ENCODE measurements at regions not wholly inside any gene's neighbourhood (a gene's known extent, or its start where the extent isn't known, plus 50 kb on each side); places are given as distances from the start of the nearest gene placed in this dataset.

- H3K4me3 ChIP-seq: no peak overlapping the region
- H3K27me3 ChIP-seq (replicated peaks): no peaks in the 10 kb centered on the region
These were observed 78.1 kb downstream of the ASB9 start for GRCh38 chrX:15191830-15192229.

GRCh38 chrX:15188039-15188438, 81.8 kb downstream of the ASB9 start:
- DNase-seq (ENCODE audit: low read depth in 1 of 2, low spot score in 2 of 2): no peak
- Histone ChIP-seq H3K36me3 (no peaks in the 10 kb centered on the region), H3K27ac (no peak overlapping the region), H3K9me3 (replicated peaks) (no peaks in the 10 kb centered on the region), H3K27me3 (replicated peaks) (no peaks in the 10 kb centered on the region), H3K4me3 (no peak overlapping the region), H3K4me1 (replicated peaks) (no peaks in the 10 kb centered on the region)

More at GRCh38 chrX:15191830-15192229, 78.1 kb downstream of the ASB9 start:
- Histone ChIP-seq H3K4me1 (replicated peaks) (no peaks in the 10 kb centered on the region), H3K9me3 (replicated peaks) (no peaks in the 10 kb centered on the region), H3K27ac (no peak overlapping the region), H3K36me3 (no peaks in the 10 kb centered on the region)
- no peak for DNase-seq (ENCODE audit: low read depth in 1 of 2, low spot score in 2 of 2)

GRCh38 chrX:15177316-15177715, 92.6 kb downstream of the ASB9 start:
- Histone ChIP-seq H3K4me3 (no peak overlapping the region), H3K9me3 (replicated peaks) (no peaks in the 10 kb centered on the region), H3K36me3 (no peaks in the 10 kb centered on the region), H3K27ac (no peak overlapping the region), H3K4me1 (replicated peaks) (peaks cover 5% of the 10 kb centered on the region; the same call in 1 of the 2 replicates), H3K27me3 (replicated peaks) (no peaks in the 10 kb centered on the region)
- DNase-seq (ENCODE audit: low read depth in 1 of 2, low spot score in 2 of 2): peak in 1 of 2 experiments; percentile 3

GRCh38 chrX:15173411-15173810, 96.5 kb downstream of the ASB9 start:
- DNase-seq (ENCODE audit: low read depth in 1 of 2, low spot score in 2 of 2): no peak
- no peak overlapping the region for H3K27ac ChIP-seq
- peaks cover 5% of the 10 kb centered on the region; the same call in 1 of the 2 replicates for H3K4me1 ChIP-seq (replicated peaks)
- no peaks in the 10 kb centered on the region for H3K27me3 ChIP-seq (replicated peaks)
- H3K9me3 ChIP-seq (replicated peaks): no peaks in the 10 kb centered on the region
- H3K4me3 ChIP-seq: no peak overlapping the region
- H3K36me3 ChIP-seq: no peaks in the 10 kb centered on the region

- no peaks in the 10 kb centered on the region for H3K27me3 ChIP-seq (replicated peaks)
- H3K4me3 ChIP-seq: no peak overlapping the region
- no peaks in the 10 kb centered on the region for H3K36me3 ChIP-seq
- no peak for DNase-seq (ENCODE audit: low read depth in 1 of 2, low spot score in 2 of 2)
- no peaks in the 10 kb centered on the region for H3K9me3 ChIP-seq (replicated peaks)
- no peak overlapping the region for H3K27ac ChIP-seq
- H3K4me1 ChIP-seq (replicated peaks): no peaks in the 10 kb centered on the region
These were observed 99.0 kb downstream of the ASB9 start for GRCh38 chrX:15170927-15171326.

GRCh38 chrX:15167826-15168225, 102.1 kb downstream of the ASB9 start:
- H3K27ac ChIP-seq: no peak overlapping the region
- no peak for DNase-seq (ENCODE audit: low read depth in 1 of 2, low spot score in 2 of 2)
- no peaks in the 10 kb centered on the region for H3K27me3 ChIP-seq (replicated peaks)
- no peaks in the 10 kb centered on the region for H3K36me3 ChIP-seq
- H3K9me3 ChIP-seq (replicated peaks): no peaks in the 10 kb centered on the region
- no peaks in the 10 kb centered on the region for H3K4me1 ChIP-seq (replicated peaks)
- no peak overlapping the region for H3K4me3 ChIP-seq

- Histone ChIP-seq H3K9me3 (replicated peaks) (no peaks in the 10 kb centered on the region), H3K4me1 (replicated peaks) (no peaks in the 10 kb centered on the region), H3K36me3 (no peaks in the 10 kb centered on the region), H3K4me3 (no peak overlapping the region), H3K27ac (no peak overlapping the region), H3K27me3 (replicated peaks) (no peaks in the 10 kb centered on the region)
- DNase-seq (ENCODE audit: low read depth in 1 of 2, low spot score in 2 of 2): no peak
These were observed 104.1 kb downstream of the ASB9 start for GRCh38 chrX:15165832-15166231.

GRCh38 chrX:15163131-15163530, 106.8 kb downstream of the ASB9 start:
- no peak for DNase-seq (ENCODE audit: low read depth in 1 of 2, low spot score in 2 of 2)

GRCh38 chrX:15160558-15161095, 109.3 kb downstream of the ASB9 start:
- no peaks in the 10 kb centered on the region for H3K27me3 ChIP-seq (replicated peaks)
- H3K36me3 ChIP-seq: no peaks in the 10 kb centered on the region
- H3K9me3 ChIP-seq (replicated peaks): no peaks in the 10 kb centered on the region
- no peak overlapping the region for H3K4me3 ChIP-seq
- H3K27ac ChIP-seq: no peak overlapping the region
- H3K4me1 ChIP-seq (replicated peaks): no peaks in the 10 kb centered on the region
- no peak for DNase-seq (ENCODE audit: low read depth in 1 of 2, low spot score in 2 of 2)

More at GRCh38 chrX:15163131-15163530, 106.8 kb downstream of the ASB9 start:
- Histone ChIP-seq H3K36me3 (no peaks in the 10 kb centered on the region), H3K9me3 (replicated peaks) (no peaks in the 10 kb centered on the region), H3K27me3 (replicated peaks) (no peaks in the 10 kb centered on the region), H3K27ac (no peak overlapping the region), H3K4me1 (replicated peaks) (no peaks in the 10 kb centered on the region), H3K4me3 (no peak overlapping the region)

GRCh38 chrX:15158736-15159406, 111.0 kb downstream of the ASB9 start:
- no peaks in the 10 kb centered on the region for H3K9me3 ChIP-seq (replicated peaks)
- no peaks in the 10 kb centered on the region for H3K36me3 ChIP-seq
- no peak for DNase-seq (ENCODE audit: low read depth in 1 of 2, low spot score in 2 of 2)
- H3K27ac ChIP-seq: no peak overlapping the region
- no peaks in the 10 kb centered on the region for H3K27me3 ChIP-seq (replicated peaks)
- H3K4me3 ChIP-seq: no peak overlapping the region
- no peaks in the 10 kb centered on the region for H3K4me1 ChIP-seq (replicated peaks)

- no peaks in the 10 kb centered on the region for H3K4me1 ChIP-seq (replicated peaks)
- H3K4me3 ChIP-seq: no peak overlapping the region
- no peak for DNase-seq (ENCODE audit: low read depth in 1 of 2, low spot score in 2 of 2)
- no peak overlapping the region for H3K27ac ChIP-seq
- no peaks in the 10 kb centered on the region for H3K36me3 ChIP-seq
- no peaks in the 10 kb centered on the region for H3K27me3 ChIP-seq (replicated peaks)
- H3K9me3 ChIP-seq (replicated peaks): no peaks in the 10 kb centered on the region
These were observed 111.5 kb downstream of the ASB9 start for GRCh38 chrX:15158350-15158735.

GRCh38 chrX:15157624-15158023, 112.3 kb downstream of the ASB9 start:
- H3K27ac ChIP-seq: no peak overlapping the region
- DNase-seq (ENCODE audit: low read depth in 1 of 2, low spot score in 2 of 2): no peak
- no peaks in the 10 kb centered on the region for H3K27me3 ChIP-seq (replicated peaks)
- no peaks in the 10 kb centered on the region for H3K4me1 ChIP-seq (replicated peaks)
- no peaks in the 10 kb centered on the region for H3K36me3 ChIP-seq
- H3K9me3 ChIP-seq (replicated peaks): no peaks in the 10 kb centered on the region
- H3K4me3 ChIP-seq: no peak overlapping the region

- Histone ChIP-seq H3K27me3 (replicated peaks) (no peaks in the 10 kb centered on the region), H3K9me3 (replicated peaks) (no peaks in the 10 kb centered on the region), H3K4me1 (replicated peaks) (no peaks in the 10 kb centered on the region), H3K4me3 (no peak overlapping the region), H3K27ac (no peak overlapping the region), H3K36me3 (no peaks in the 10 kb centered on the region)
- no peak for DNase-seq (ENCODE audit: low read depth in 1 of 2, low spot score in 2 of 2)
These were observed 118.4 kb downstream of the ASB9 start for GRCh38 chrX:15151267-15152186.

- H3K27me3 ChIP-seq (replicated peaks): no peaks in the 10 kb centered on the region
- no peaks in the 10 kb centered on the region for H3K36me3 ChIP-seq
- H3K4me3 ChIP-seq: no peak overlapping the region
- H3K4me1 ChIP-seq (replicated peaks): no peaks in the 10 kb centered on the region
- H3K27ac ChIP-seq: no peak overlapping the region
- no peak for DNase-seq (ENCODE audit: low read depth in 1 of 2, low spot score in 2 of 2)
- no peaks in the 10 kb centered on the region for H3K9me3 ChIP-seq (replicated peaks)
These were observed 119.3 kb downstream of the ASB9 start for GRCh38 chrX:15150586-15150985.

All from SJSA1 (cell line).